IMR-90 (cell line): ENCODE measurements at regions not wholly inside any gene's neighbourhood (a gene's known extent, or its start where the extent isn't known, plus 50 kb on each side); places are given as distances from the start of the nearest gene placed in this dataset.

Experiments used
- ATAC-seq: fragments of 200-7000 bp; cut with Tn5 transposase; 2 replicates; pipeline ENCODE4 v1.9.1; 2020; ENCODE audit warnings: low read depth, mild to moderate bottlenecking, moderate library complexity
- BruUV-seq: library from RNA; stranded (reverse); fragments of 400-500 nt; replicated peaks from 2 replicates; lab custom pipeline; 2021; lab: Mats Ljungman, UMichigan
- CTCF ChIA-PET: fragments of 300-600 bp; formaldehyde crosslinking; extraction: SDS; loops from one replicate; lab custom pipeline; 2021; ENCODE audit warnings: antibody characterized with exemption; lab: Yijun Ruan, JAX
- POLR2A ChIA-PET: fragments of 300-600 bp; sonication (Branson Sonifier 250); formaldehyde crosslinking; loops from one replicate; lab custom pipeline; 2022; ENCODE audit warnings: antibody characterized with exemption; ENCODE audit not compliant: unreplicated experiment; lab: Charles Lee
- DNase-seq: peaks from one replicate; pipeline ENCODE4 v3.0.0; 2013
- H2AFZ ChIP-seq: replicated peaks from 2 replicates; pipeline ENCODE3; 2013; ENCODE audit warnings: low read length, mild to moderate bottlenecking; ENCODE audit not compliant: poor library complexity
- H2AK5ac ChIP-seq: 2 replicates; pipeline ENCODE4 v1.6.1; 2013; ENCODE audit warnings: low read depth, low read length, inconsistent platforms
- H2AK9ac ChIP-seq: replicated peaks from 2 replicates; pipeline ENCODE3; 2013; ENCODE audit warnings: mild to moderate bottlenecking, low read depth, low read length, moderate library complexity; ENCODE audit not compliant: poor library complexity
- H2BK120ac ChIP-seq: 2 replicates; pipeline ENCODE4 v1.6.1; 2013; ENCODE audit warnings: low read depth, low read length, inconsistent platforms
- H2BK15ac ChIP-seq: 3 replicates; pipeline ENCODE4 v1.6.1; 2013; ENCODE audit warnings: low read depth, low read length, inconsistent platforms
- H2BK20ac ChIP-seq: 2 replicates; pipeline ENCODE4 v1.6.1; 2013; ENCODE audit warnings: low read depth, mild to moderate bottlenecking, inconsistent platforms, low read length, moderate library complexity
- H2BK5ac ChIP-seq: 2 replicates; pipeline ENCODE4 v1.6.1; 2013; ENCODE audit warnings: mild to moderate bottlenecking, low read depth, low read length, inconsistent platforms; ENCODE audit not compliant: poor library complexity, severe bottlenecking
- H3K14ac ChIP-seq: replicated peaks from 2 replicates; pipeline ENCODE4 v1.6.1; 2013; ENCODE audit warnings: low read depth, low read length, inconsistent platforms
- H3K18ac ChIP-seq: 2 replicates; pipeline ENCODE4 v1.6.1; 2013; ENCODE audit warnings: low read depth, low read length, control low read depth
- H3K23ac ChIP-seq: 2 replicates; pipeline ENCODE4 v1.6.1; 2013; ENCODE audit warnings: low read depth, low read length, inconsistent platforms
- H3K27ac ChIP-seq: 2 replicates; pipeline ENCODE4 v1.5.1; 2013; ENCODE audit warnings: mild to moderate bottlenecking, control low read depth, low read length; ENCODE audit not compliant: insufficient read depth
- H3K27me3 ChIP-seq: 2 replicates; pipeline ENCODE4 v1.6.1; 2013; ENCODE audit warnings: low read length; ENCODE audit not compliant: control insufficient read depth, insufficient read depth
- H3K36me3 ChIP-seq: 2 replicates; pipeline ENCODE4 v1.6.1; 2013; ENCODE audit warnings: low read length, mixed read lengths; ENCODE audit not compliant: control insufficient read depth, insufficient read depth
- H3K4ac ChIP-seq: 2 replicates; pipeline ENCODE4 v1.6.1; 2013; ENCODE audit warnings: low read depth, low read length, inconsistent platforms
- H3K4me1 ChIP-seq: 2 replicates; pipeline ENCODE4 v1.6.1; 2013; ENCODE audit warnings: low read length, mixed read lengths; ENCODE audit not compliant: control insufficient read depth, insufficient read depth
- H3K4me2 ChIP-seq: 2 replicates; pipeline ENCODE4 v1.6.1; 2013; ENCODE audit warnings: low read depth, mild to moderate bottlenecking, control low read depth, low read length, moderate library complexity
- H3K4me3 ChIP-seq: 2 replicates; pipeline ENCODE4 v1.5.1; 2013; ENCODE audit warnings: low read depth, mild to moderate bottlenecking, control low read depth, low read length, moderate library complexity; ENCODE audit not compliant: insufficient read depth
- H3K56ac ChIP-seq: 2 replicates; pipeline ENCODE4 v1.6.1; 2013; ENCODE audit warnings: low read length, inconsistent platforms; ENCODE audit not compliant: insufficient read depth; ENCODE audit errors: extremely low read depth
- H3K79me1 ChIP-seq, 2 experiments: 2 replicates each; pipeline ENCODE4 v1.6.1; 2013; ENCODE audit warnings: low read length in 2 of 2, inconsistent platforms in 1 of 2, low read depth in 1 of 2
- H3K9ac ChIP-seq: 2 replicates; pipeline ENCODE4 v1.6.1; 2013; ENCODE audit warnings: low read depth, low read length, control low read depth
- H3K9me1 ChIP-seq: 2 replicates; pipeline ENCODE4 v1.6.1; 2013; ENCODE audit warnings: low read length, inconsistent platforms; ENCODE audit not compliant: insufficient read depth
- H3K9me3 ChIP-seq: 2 replicates; pipeline ENCODE4 v1.6.1; 2013; ENCODE audit warnings: low read length; ENCODE audit not compliant: control insufficient read depth, insufficient read depth
- H4K20me1 ChIP-seq: 2 replicates; pipeline ENCODE4 v1.6.1; 2013; ENCODE audit warnings: low read length, inconsistent platforms; ENCODE audit not compliant: insufficient read depth
- H4K5ac ChIP-seq: 2 replicates; pipeline ENCODE4 v1.6.1; 2013; ENCODE audit warnings: mild to moderate bottlenecking, low read depth, low read length, control low read depth
- H4K8ac ChIP-seq, 2 experiments: 2 replicates each; pipeline ENCODE4 v1.6.1; 2013; ENCODE audit warnings: low read depth in 2 of 2, low read length in 2 of 2, control low read depth in 1 of 2, inconsistent platforms in 1 of 2
- H4K91ac ChIP-seq: 2 replicates; pipeline ENCODE4 v1.6.1; 2013; ENCODE audit warnings: low read depth, low read length, inconsistent platforms; ENCODE audit not compliant: insufficient read depth
- BHLHE40 ChIP-seq: fragments of 150-350 bp; IDR thresholded peaks from 2 replicates; pipeline ENCODE4 v1.6.1; 2016; ENCODE audit warnings: mild to moderate bottlenecking, low read depth, low read length
- CEBPB ChIP-seq: IDR thresholded peaks from 2 replicates; pipeline ENCODE4 v1.6.1; 2012; ENCODE audit warnings: low read depth, low read length, improper control_type of control experiment
- FOS ChIP-seq: fragments of 150-350 bp; IDR thresholded peaks from 2 replicates; pipeline ENCODE4 v1.6.1; 2016; ENCODE audit warnings: low read depth, low read length
- MXI1 ChIP-seq: IDR thresholded peaks from 2 replicates; pipeline ENCODE4 v1.6.1; 2012; ENCODE audit warnings: low read depth, mild to moderate bottlenecking, low read length, moderate library complexity, borderline replicate concordance
- NFE2L2 ChIP-seq: fragments of 150-350 bp; IDR thresholded peaks from 2 replicates; pipeline ENCODE4 v1.6.1; 2016; ENCODE audit warnings: low read depth, mild to moderate bottlenecking, low read length
- RCOR1 ChIP-seq: IDR thresholded peaks from 2 replicates; pipeline ENCODE4 v1.6.1; 2012; ENCODE audit warnings: mild to moderate bottlenecking, low read length, improper control_type of control experiment; ENCODE audit not compliant: insufficient replicate concordance
- SMC3 ChIP-seq: fragments of 150-350 bp; IDR thresholded peaks from 2 replicates; pipeline ENCODE4 v1.6.1; 2016; ENCODE audit warnings: low read depth, mild to moderate bottlenecking, antibody characterized with exemption, low read length, moderate library complexity
- WGBS, 2 experiments: methylation state at CpG; one replicate each; pipeline versions ENCODE4 v1.1.5 to v1.1.7; 2013; ENCODE audit warnings: missing lambda C conversion rate in 2 of 2; ENCODE audit not compliant: insufficient read length in 1 of 2; ENCODE audit errors: extremely low coverage in 2 of 2; 5-methylcytosine and 5-hydroxymethylcytosine counted together
- dilution Hi-C: fragments of 300-500 bp; cut with HindIII; formaldehyde crosslinking; loops from one replicate; pipeline ENCODE4 v1.14.3; 2018; ENCODE audit warnings: low sequenced_read_pairs; ENCODE audit not compliant: unreplicated experiment
- in situ Hi-C: fragments of 300-500 bp; cut with MboI; formaldehyde crosslinking; loops from 3 replicates; pipeline ENCODE4 v1.14.3; 2019; ENCODE audit warnings: low sequenced_read_pairs, inconsistent platforms, mixed read lengths
- intact Hi-C: fragments of 100-400 bp; cut with micrococcal nuclease; formaldehyde crosslinking; loops from 2 replicates; pipeline ENCODE4 v1.10.0; 2022
- TF ChIP-seq, protein P1 (sequence below): fragments of 150-350 bp; IDR thresholded peaks from 2 replicates; pipeline ENCODE4 v1.6.1; 2017; ENCODE audit warnings: mild to moderate bottlenecking, antibody characterized with exemption, low read length, low read depth

DNA sequence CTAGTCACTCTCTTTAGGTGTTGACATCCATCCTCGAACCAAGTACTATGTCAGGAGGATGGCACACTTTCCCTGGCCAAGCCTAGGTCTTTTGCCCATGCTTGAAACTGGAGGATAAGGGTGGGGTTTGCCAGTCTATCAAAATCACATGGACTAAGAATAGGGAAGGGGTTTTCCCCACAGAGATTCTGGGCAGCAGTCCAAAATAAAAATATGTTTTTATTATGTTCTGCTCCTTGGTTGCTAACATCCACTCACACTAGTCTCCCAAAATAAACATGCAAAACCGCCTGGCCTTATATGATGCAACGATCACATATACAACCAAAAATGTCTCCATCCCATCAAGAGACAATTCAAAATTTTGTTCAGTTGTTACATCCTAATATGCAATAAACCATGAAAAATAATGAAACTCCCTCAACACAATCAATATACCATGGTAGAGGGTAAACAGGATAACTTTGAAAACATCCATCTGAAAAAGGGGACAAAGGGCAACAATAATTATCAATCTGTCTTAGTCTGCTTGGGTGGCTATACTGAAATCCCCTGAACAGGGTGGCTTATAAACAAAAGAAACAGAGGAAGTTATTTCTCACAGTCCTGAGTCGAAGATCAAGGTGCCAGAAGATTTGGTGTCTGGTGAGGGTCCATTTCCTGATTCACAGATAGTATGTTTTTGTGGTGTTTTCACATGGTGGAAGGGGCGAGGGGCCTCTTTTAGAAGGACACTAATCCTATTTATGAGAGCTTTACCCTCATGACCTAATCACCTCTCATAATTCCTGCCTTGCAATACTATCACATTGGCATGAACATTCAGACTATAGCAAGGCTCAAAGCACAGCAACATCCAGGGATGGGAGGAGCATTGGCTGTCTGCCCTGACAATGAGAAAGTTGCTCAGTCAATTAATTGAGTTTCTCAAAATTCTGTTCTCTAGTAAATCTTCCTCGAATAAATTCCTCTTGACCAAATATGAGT lies 159.3 kb downstream of the ETV1 start:
- Histone ChIP-seq H3K79me1 (no peaks in the 10 kb centered on the region), H4K5ac (peak overlapping the region; percentile 35; the same call in 1 of the 2 replicates), H2AK9ac (no peak overlapping the region), H2BK20ac (peak overlapping the region; percentile 64), H3K27ac (peak overlapping the region; percentile 19; the same call in 1 of the 2 replicates), H3K9ac (no peak overlapping the region), H2AFZ (peak overlapping the region; percentile 57), H3K4ac (peak overlapping the region; percentile 59), H3K23ac (peak overlapping the region; percentile 42; the same call in 1 of the 2 replicates), H3K4me2 (no peak overlapping the region), H2BK5ac (peak overlapping the region; percentile 69), H2BK15ac (peak overlapping the region; percentile 77; the same call in 2 of the 3 replicates), H3K14ac (peak overlapping the region; percentile 54), H4K91ac (peak overlapping the region; percentile 15; the same call in 1 of the 2 replicates), H2AK5ac (peak overlapping the region; percentile 57), H3K9me3 (no peaks in the 10 kb centered on the region), H4K8ac (peak overlapping the region in 1 of 2 experiments; percentile 22; a peak in 3 of 4 replicates), H3K36me3 (no peaks in the 10 kb centered on the region), H2BK120ac (peak overlapping the region; percentile 71; the same call in 1 of the 2 replicates), H3K27me3 (no peaks in the 10 kb centered on the region), H3K4me3 (no peak overlapping the region), H4K20me1 (no peaks in the 10 kb centered on the region), H3K18ac (peak overlapping the region; percentile 17; the same call in 1 of the 2 replicates), H3K56ac (0 out of 2 replicates have a peak overlapping the region, but pooled peaks have one; percentile 10), H3K4me1 (peaks cover 4% of the 10 kb centered on the region), H3K9me1 (peaks cover 6% of the 10 kb centered on the region; the same call in 1 of the 2 replicates)
- ChIA-PET POLR2A (no interaction called here), CTCF (interaction anchor here (0.6 kb wide), 1 partner anchor 174 kb away, joined by 3 read pairs; no protein-coding TSS in a partner anchor)
- TF ChIP-seq RCOR1 (no peak), BHLHE40 (0 out of 2 replicates have a peak, but pooled peaks have one; percentile 4), FOS (peak; percentile 34; the same call in 1 of the 2 replicates), MXI1 (no peak), NFE2L2 (no peak), SMC3 (no peak), CEBPB (peak; percentile 96)
- TF ChIP-seq, protein P1, sequence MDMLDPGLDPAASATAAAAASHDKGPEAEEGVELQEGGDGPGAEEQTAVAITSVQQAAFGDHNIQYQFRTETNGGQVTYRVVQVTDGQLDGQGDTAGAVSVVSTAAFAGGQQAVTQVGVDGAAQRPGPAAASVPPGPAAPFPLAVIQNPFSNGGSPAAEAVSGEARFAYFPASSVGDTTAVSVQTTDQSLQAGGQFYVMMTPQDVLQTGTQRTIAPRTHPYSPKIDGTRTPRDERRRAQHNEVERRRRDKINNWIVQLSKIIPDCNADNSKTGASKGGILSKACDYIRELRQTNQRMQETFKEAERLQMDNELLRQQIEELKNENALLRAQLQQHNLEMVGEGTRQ = no peak; the same call in 1 of the 2 replicates
- ATAC-seq (peak; percentile 61), DNase-seq (peak; percentile 91)
- in situ Hi-C loops = no loop called here
- no CpG with 5 or more reads among the region's 6 CpGs for WGBS, 2 experiments
- dilution Hi-C loops = no loop called here
- BruUV-seq = no TSS peak
- intact Hi-C loops = no loop called here
